Effector CD4-positive, alpha-beta T cell (primary cell): ENCODE measurements at regions not wholly inside any gene's neighbourhood (a gene's known extent, or its start where the extent isn't known, plus 50 kb on each side); places are given as distances from the start of the nearest gene placed in this dataset.

Source experiments
- DNase-seq: peaks from one replicate; pipeline ENCODE4 v3.0.0-alpha.2; 2020

- no peak for DNase-seq
Observed at GRCh38 chr2:8223695-8224346, 458.0 kb upstream of the ID2 start.

GRCh38 chr2:8224347-8225190 lies 457.3 kb upstream of the ID2 start:
- DNase-seq: no peak

GRCh38 chr2:8225266-8225665 lies 456.6 kb upstream of the ID2 start:
- DNase-seq: no peak

- no peak for DNase-seq
Observed at GRCh38 chr2:8225798-8226197, 456.1 kb upstream of the ID2 start.

GRCh38 chr2:8229546-8229986 lies 452.3 kb upstream of the ID2 start:
- no peak for DNase-seq

- DNase-seq: no peak
Observed at GRCh38 chr2:8230466-8230865, 451.4 kb upstream of the ID2 start.

GRCh38 chr2:8231902-8232301 lies 450.0 kb upstream of the ID2 start:
- no peak for DNase-seq

GRCh38 chr2:8232871-8233270 lies 449.0 kb upstream of the ID2 start:
- DNase-seq: no peak

GRCh38 chr2:8234253-8234652 lies 447.6 kb upstream of the ID2 start:
- no peak for DNase-seq

- DNase-seq: no peak
Observed at GRCh38 chr2:8234757-8235374, 447.0 kb upstream of the ID2 start.

GRCh38 chr2:8235419-8235818 lies 446.4 kb upstream of the ID2 start:
- no peak for DNase-seq

- DNase-seq: no peak
Observed at GRCh38 chr2:8236391-8236790, 445.5 kb upstream of the ID2 start.

GRCh38 chr2:8238521-8239230 lies 443.2 kb upstream of the ID2 start:
- DNase-seq: no peak

GRCh38 chr2:8239531-8240088 lies 442.2 kb upstream of the ID2 start:
- no peak for DNase-seq

GRCh38 chr2:8241317-8241716 lies 440.5 kb upstream of the ID2 start:
- DNase-seq: no peak

- no peak for DNase-seq
Observed at GRCh38 chr2:8242739-8243138, 439.1 kb upstream of the ID2 start.

GRCh38 chr2:8243748-8244400 lies 438.0 kb upstream of the ID2 start:
- no peak for DNase-seq

- no peak for DNase-seq
Observed at GRCh38 chr2:8244639-8245038, 437.2 kb upstream of the ID2 start.

- no peak for DNase-seq
Observed at GRCh38 chr2:8246137-8246536, 435.7 kb upstream of the ID2 start.

GRCh38 chr2:8247905-8248622 lies 433.8 kb upstream of the ID2 start:
- no peak for DNase-seq

GRCh38 chr2:8248623-8248957 lies 433.3 kb upstream of the ID2 start:
- DNase-seq: no peak

- no peak for DNase-seq
Observed at GRCh38 chr2:8249141-8249540, 432.7 kb upstream of the ID2 start.
